Keratinocyte (primary cell): ENCODE measurements at regions not wholly inside any gene's neighbourhood (a gene's known extent, or its start where the extent isn't known, plus 50 kb on each side); places are given as distances from the start of the nearest gene placed in this dataset.

Source experiments
- DNase-seq: peaks from one replicate; pipeline ENCODE4 v3.0.0-alpha.2; 2011; ENCODE audit warnings: low read depth, missing footprints, low spot score
- FAIRE-seq: peaks from 2 replicates; lab custom pipeline; 2011; peaks lifted over from hg19 to GRCh38; lab: Jason Lieb, UNC
- H2AFZ ChIP-seq: 2 replicates; pipeline ENCODE4 v1.6.0; 2012; ENCODE audit warnings: low read length, control low read depth, inconsistent platforms; ENCODE audit not compliant: control insufficient read depth
- H3K27ac ChIP-seq: 2 replicates; pipeline ENCODE4 v1.5.1; 2011; ENCODE audit warnings: low read length; ENCODE audit not compliant: control insufficient read depth, insufficient read depth
- H3K27me3 ChIP-seq: 3 replicates; pipeline ENCODE4 v1.6.0; 2011; ENCODE audit warnings: low read length; ENCODE audit not compliant: control insufficient read depth, insufficient read depth; ENCODE audit errors: extremely low read depth
- H3K36me3 ChIP-seq, 2 experiments: 2 replicates in 1 of 2; 3 replicates in 1 of 2; pipeline ENCODE4 v1.5.1; 2011; ENCODE audit warnings: low read length in 2 of 2, mild to moderate bottlenecking in 1 of 2; ENCODE audit not compliant: control insufficient read depth in 2 of 2, insufficient read depth in 2 of 2; ENCODE audit errors: extremely low read depth in 1 of 2
- H3K4me1 ChIP-seq: 3 replicates; pipeline ENCODE4 v1.5.1; 2011; ENCODE audit warnings: low read length; ENCODE audit not compliant: control insufficient read depth, insufficient read depth; ENCODE audit errors: extremely low read depth
- H3K4me2 ChIP-seq: 3 replicates; pipeline ENCODE4 v1.6.0; 2011; ENCODE audit warnings: low read depth, low read length; ENCODE audit not compliant: control insufficient read depth, insufficient read depth; ENCODE audit errors: extremely low read depth
- H3K4me3 ChIP-seq, 3 experiments: fragments of 200-600 bp in 1 of 3; sonication (generic) in 1 of 3; 2 replicates in 2 of 3; 3 replicates in 1 of 3; pipeline ENCODE4 v1.5.1; 2011 to 2016; ENCODE audit warnings: low read length in 3 of 3, mild to moderate bottlenecking in 3 of 3, control low read depth in 2 of 3, inconsistent platforms in 1 of 3, low read depth in 1 of 3, mixed read lengths in 1 of 3, mixed run types in 1 of 3, moderate library complexity in 1 of 3; ENCODE audit not compliant: control insufficient read depth in 2 of 3, insufficient read depth in 2 of 3; ENCODE audit errors: extremely low read depth in 1 of 3
- H3K79me2 ChIP-seq: 2 replicates; pipeline ENCODE4 v1.6.0; 2012; ENCODE audit warnings: low read length; ENCODE audit not compliant: control insufficient read depth, insufficient read depth
- H3K9ac ChIP-seq: 3 replicates; pipeline ENCODE4 v1.6.0; 2011; ENCODE audit warnings: low read length; ENCODE audit not compliant: control insufficient read depth, insufficient read depth; ENCODE audit errors: extremely low read depth
- H3K9me1 ChIP-seq: 3 replicates; pipeline ENCODE4 v1.6.0; 2011; ENCODE audit warnings: low read length; ENCODE audit not compliant: control insufficient read depth, insufficient read depth; ENCODE audit errors: extremely low read depth
- H3K9me3 ChIP-seq: 2 replicates; pipeline ENCODE4 v1.5.1; 2012; ENCODE audit warnings: low read depth, low read length; ENCODE audit not compliant: control insufficient read depth
- H4K20me1 ChIP-seq: 3 replicates; pipeline ENCODE4 v1.6.0; 2011; ENCODE audit warnings: low read length; ENCODE audit not compliant: control insufficient read depth, insufficient read depth; ENCODE audit errors: extremely low read depth
- CTCF ChIP-seq, 3 experiments: IDR thresholded peaks in 1 of 3; conservative IDR thresholded peaks in 1 of 3; optimal IDR thresholded peaks in 1 of 3; 2 replicates in 2 of 3; 3 replicates in 1 of 3; pipeline versions ENCODE3 to v1.5.1; 2011; ENCODE audit warnings: low read length in 3 of 3, mild to moderate bottlenecking in 3 of 3, moderate library complexity in 2 of 3, control low read depth in 1 of 3, inconsistent platforms in 1 of 3; ENCODE audit not compliant: insufficient read depth in 2 of 3; ENCODE audit errors: extremely low read depth in 1 of 3
- EZH2 ChIP-seq: IDR thresholded peaks from one replicate; pipeline ENCODE4 v1.6.1; 2012; ENCODE audit warnings: inconsistent platforms, mild to moderate bottlenecking, low read length, moderate library complexity
- dilution Hi-C: fragments of 300-500 bp; cut with MboI; formaldehyde crosslinking; loops from one replicate; pipeline ENCODE4 v1.7.0; 2020; ENCODE audit warnings: low sequenced_read_pairs; ENCODE audit not compliant: extremely low pct_ligation_motif_present

- H3K79me2 ChIP-seq, result no peaks in the 10 kb centered on the region
- no peaks in the 10 kb centered on the region for H3K27me3 ChIP-seq
- H3K9me3 ChIP-seq, result no peaks in the 10 kb centered on the region
- H3K4me3 ChIP-seq, result no peak overlapping the region
- DNase-seq (no peak), FAIRE-seq (no peak)
- no peaks in the 10 kb centered on the region for H3K36me3 ChIP-seq
- dilution Hi-C loops, result no loop called here
- no peak overlapping the region for H3K4me2 ChIP-seq
- H3K9me1 ChIP-seq, result no peaks in the 10 kb centered on the region
- TF ChIP-seq CTCF (optimal IDR thresholded peaks at IDR 0.05 in 1 of 3, IDR thresholded peaks at IDR 0.05 in 1 of 3, conservative IDR thresholded peaks at IDR 0.05 in 1 of 3; ENCODE audit: extremely low read depth in 1 of 3, insufficient read depth in 2 of 3, low read length in 3 of 3), result no peak
- no peak for TF ChIP-seq EZH2
- H2AFZ ChIP-seq, result no peak overlapping the region
- no peaks in the 10 kb centered on the region for H3K4me1 ChIP-seq
- no peak overlapping the region for H3K27ac ChIP-seq
- no peaks in the 10 kb centered on the region for H4K20me1 ChIP-seq
- H3K9ac ChIP-seq, result no peak overlapping the region
Measured at GRCh38 chr5:89440670-89441069, 557.7 kb upstream of the MEF2C start.

GRCh38 chr5:89437450-89438435 lies 554.8 kb upstream of the MEF2C start:
- Histone ChIP-seq H3K27me3 (no peaks in the 10 kb centered on the region), H4K20me1 (no peaks in the 10 kb centered on the region), H3K4me1 (no peaks in the 10 kb centered on the region), H3K9ac (no peak overlapping the region), H2AFZ (no peak overlapping the region), H3K4me2 (no peak overlapping the region), H3K79me2 (no peaks in the 10 kb centered on the region), H3K4me3 (no peak overlapping the region), H3K9me3 (no peaks in the 10 kb centered on the region), H3K27ac (no peak overlapping the region), H3K36me3 (no peaks in the 10 kb centered on the region), H3K9me1 (no peaks in the 10 kb centered on the region)
- TF ChIP-seq EZH2 (no peak), CTCF (optimal IDR thresholded peaks at IDR 0.05 in 1 of 3, IDR thresholded peaks at IDR 0.05 in 1 of 3, conservative IDR thresholded peaks at IDR 0.05 in 1 of 3; ENCODE audit: extremely low read depth in 1 of 3, insufficient read depth in 2 of 3, low read length in 3 of 3) (no peak)
- FAIRE-seq (no peak), DNase-seq (no peak)
- dilution Hi-C loops, result no loop called here
